Adrenal gland (tissue), 9 donors: ENCODE measurements at regions not wholly inside any gene's neighbourhood (a gene's known extent, or its start where the extent isn't known, plus 50 kb on each side); places are given as distances from the start of the nearest gene placed in this dataset.
A peak's percentile ranks its signal among the peaks of the same experiment; 100 is the strongest.

Source experiments
- DNase-seq, 7 donors: peaks; one replicate each; pipeline ENCODE4 v3.0.0-alpha.2; 2019 to 2020
- H3K27ac ChIP-seq, 5 donors: fragments of 200-600 bp; sonication (generic) in 4 of 5; 1 replicate in 3 of 5; 2 replicates in 2 of 5; pipeline versions ENCODE4 v1.5.1 to v1.8.0; 2016 to 2020; ENCODE audit warnings: mild to moderate bottlenecking in 1 of 5
- H3K27me3 ChIP-seq: fragments of 200-600 bp; 2 replicates; pipeline ENCODE4 v1.8.0; 2021
- H3K36me3 ChIP-seq, 2 donors: fragments of 200-600 bp; replicated peaks in 1 of 2; 1 replicate in 1 of 2; 2 replicates in 1 of 2; pipeline versions ENCODE4 v1.5.1 to v1.8.0; 2018 to 2022
- H3K4me1 ChIP-seq, 2 donors: fragments of 200-600 bp; replicated peaks in 1 of 2; 1 replicate in 1 of 2; 2 replicates in 1 of 2; pipeline versions ENCODE4 v1.5.1 to v1.8.0; 2018 to 2021
- H3K4me3 ChIP-seq, 4 donors: fragments of 200-600 bp; sonication (generic) in 3 of 4; one replicate each; pipeline ENCODE4 v1.5.1; 2016 to 2018
- H3K9me3 ChIP-seq, 3 donors: fragments of 200-600 bp; sonication (generic) in 1 of 3; replicated peaks in 1 of 3; 1 replicate in 2 of 3; 2 replicates in 1 of 3; pipeline versions ENCODE4 v1.5.1 to v1.8.0; 2016 to 2021
- CTCF ChIP-seq, 6 experiments: fragments of 450-650 bp in 4 of 6; fragments of 200-600 bp in 2 of 6; sonication (generic) in 1 of 6; IDR thresholded peaks; 1 replicate in 5 of 6; 2 replicates in 1 of 6; pipeline versions ENCODE4 v1.5.1 to v1.8.0; 2016 to 2021; ENCODE audit warnings: antibody characterized with exemption in 6 of 6, mild to moderate bottlenecking in 2 of 6, moderate library complexity in 1 of 6
- POLR2A ChIP-seq, 2 donors: fragments of 450-650 bp; IDR thresholded peaks; one replicate each; pipeline ENCODE4 v1.6.1; 2017; ENCODE audit warnings: antibody characterized with exemption in 2 of 2, mild to moderate bottlenecking in 2 of 2, moderate library complexity in 1 of 2
- WGBS, 4 donors: extraction: QIAGEN DNeasy Blood & Tissue Kit in 2 of 4; methylation state at CpG; one replicate each; pipeline versions ENCODE4 v1.1.5 to v1.1.7; 2013 to 2017; 5-methylcytosine and 5-hydroxymethylcytosine counted together
- intact Hi-C, 2 donors: fragments of 100-400 bp; cut with DNase I; formaldehyde crosslinking; loops; one replicate each; pipeline versions ENCODE4 v1.14.1 to v1.15.0; 2022 to 2023
- donor health status: healthy with polysubstance abuse.
- donor health status: Bipolar disorder and iron deficiency.
- donor health status: DM: yes; HTN: yes; CAD: no.
- donor health status: DM: no; HTN: no; CAD: no.
- donor health status: DM: no; HTN: no; CAD: no.

GRCh38 chr9:22286661-22287060, 160.0 kb upstream of the DMRTA1 start:
- intact Hi-C loops, result no loop called here
- no peaks in the 10 kb centered on the region for H3K4me1 ChIP-seq
- DNase-seq, result no peak
- no peak overlapping the region for H3K27ac ChIP-seq
- no peak for TF ChIP-seq POLR2A (IDR thresholded peaks at IDR 0.05)
- no peak for TF ChIP-seq CTCF (IDR thresholded peaks at IDR 0.05)
- H3K4me3 ChIP-seq, result no peak overlapping the region
- H3K9me3 ChIP-seq, result no peaks in the 10 kb centered on the region
- WGBS, 4 donors, result 81 to 93% (median 90%) methylated on average over 1 of the region's 1 CpG
- no peaks in the 10 kb centered on the region for H3K27me3 ChIP-seq
- H3K36me3 ChIP-seq, result no peaks in the 10 kb centered on the region

- no peak for TF ChIP-seq POLR2A (IDR thresholded peaks at IDR 0.05)
- TF ChIP-seq CTCF (IDR thresholded peaks at IDR 0.05), result no peak
These were observed 158.0 kb upstream of the DMRTA1 start for GRCh38 chr9:22288661-22289060.

DNA sequence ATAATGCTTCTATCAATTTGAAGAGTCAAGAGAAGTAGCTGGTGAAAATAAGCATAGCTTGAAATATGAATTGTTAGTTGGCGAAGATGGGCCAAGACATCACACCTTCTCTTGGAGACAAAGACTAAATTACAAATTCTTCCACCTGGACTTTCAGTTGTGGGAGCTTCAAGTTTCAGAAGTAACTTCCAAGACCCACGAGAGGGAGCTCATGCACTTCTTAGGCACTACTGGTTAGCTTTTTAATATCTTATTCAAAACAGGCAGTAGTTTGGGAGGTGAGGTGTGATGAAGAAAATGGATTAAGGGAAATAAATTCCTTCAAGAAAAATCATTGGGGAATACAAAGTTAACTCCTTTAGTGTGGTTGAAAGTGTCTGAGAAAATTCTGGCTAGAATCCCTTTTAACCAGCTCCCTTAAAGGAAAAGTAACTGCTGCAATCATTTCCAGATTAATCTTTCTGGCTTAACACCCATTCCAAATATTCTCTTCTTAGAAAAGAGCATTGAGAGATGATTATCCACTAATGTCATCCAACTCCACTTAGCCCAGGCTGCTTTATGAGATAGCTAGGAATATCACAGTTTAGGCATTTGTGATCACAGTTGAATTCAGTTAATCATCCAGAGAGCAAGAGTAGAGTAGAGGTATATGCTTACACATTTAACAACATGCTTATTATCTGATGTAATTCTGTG, 139.5 kb upstream of the DMRTA1 start:
- Histone ChIP-seq H3K4me1 (no peaks in the 10 kb centered on the region), H3K4me3 (no peak overlapping the region), H3K27me3 (no peaks in the 10 kb centered on the region), H3K9me3 (no peaks in the 10 kb centered on the region), H3K36me3 (no peaks in the 10 kb centered on the region), H3K27ac (no peak overlapping the region)
- peak in 6 of 7 donors; percentile 19 to 45 (median 28) for DNase-seq
- WGBS, 4 donors, result 16 to 20% (median 19%) methylated on average over 2 of the region's 2 CpGs
- intact Hi-C loops, result loop anchor here in 1 of 2 donors (10.0 kb wide), 1 partner anchor 148 kb away; no protein-coding TSS in a partner anchor
- TF ChIP-seq CTCF (IDR thresholded peaks at IDR 0.05), result peak; percentile 35 to 57 (median 52)
- no peak for TF ChIP-seq POLR2A (IDR thresholded peaks at IDR 0.05)

More at GRCh38 chr9:22288661-22289060, 158.0 kb upstream of the DMRTA1 start:
- DNase-seq, result no peak
- 63 to 93% (median 80%) methylated on average over 1 of the region's 1 CpG for whole genome bisulfite sequencing, 4 donors
- Histone ChIP-seq H3K27ac (no peak overlapping the region), H3K27me3 (no peaks in the 10 kb centered on the region), H3K9me3 (no peaks in the 10 kb centered on the region), H3K4me1 (no peaks in the 10 kb centered on the region), H3K36me3 (no peaks in the 10 kb centered on the region), H3K4me3 (no peak overlapping the region)
- intact Hi-C loops, result no loop called here

DNA sequence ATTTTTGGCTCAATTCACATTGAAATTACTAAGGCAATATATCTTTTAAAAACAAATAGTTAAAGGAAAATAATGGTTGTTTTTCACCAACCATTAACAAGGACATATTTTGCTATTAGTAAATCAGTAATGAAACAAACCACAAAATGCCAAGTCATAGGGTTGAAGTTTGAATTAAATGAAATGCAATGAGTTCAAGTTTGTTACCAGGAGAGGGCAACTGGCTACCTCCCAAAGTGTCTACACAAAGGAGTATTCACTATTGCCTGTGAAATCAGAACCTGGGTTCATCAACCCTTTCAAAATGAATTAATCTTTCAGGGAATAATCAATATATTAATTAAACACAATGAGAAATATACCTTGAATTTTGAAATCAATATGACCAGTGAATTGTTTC, 138.4 kb upstream of the DMRTA1 start:
- no peak overlapping the region for H3K27ac ChIP-seq
- intact Hi-C loops, result loop anchor here in 1 of 2 donors (10.0 kb wide), 1 partner anchor 147 kb away; no protein-coding TSS in a partner anchor
- no peaks in the 10 kb centered on the region for H3K27me3 ChIP-seq
- TF ChIP-seq POLR2A (IDR thresholded peaks at IDR 0.05) (no peak), CTCF (IDR thresholded peaks at IDR 0.05) (no peak)
- no peaks in the 10 kb centered on the region for H3K4me1 ChIP-seq
- H3K4me3 ChIP-seq, result no peak overlapping the region
- no peaks in the 10 kb centered on the region for H3K36me3 ChIP-seq
- DNase-seq, result no peak
- H3K9me3 ChIP-seq, result no peaks in the 10 kb centered on the region
